ENCODE measurements at regions not wholly inside any gene's neighbourhood (a gene's known extent, or its start where the extent isn't known, plus 50 kb on each side); places are given as distances from the start of the nearest gene placed in this dataset.

GRCh38 chr14:71720978-71721624, 211.1 kb upstream of the RGS6 start:
- no peak for DNase-seq (ENCODE audit: extremely low read depth in 1 of 2, low read depth in 1 of 2)

DNA sequence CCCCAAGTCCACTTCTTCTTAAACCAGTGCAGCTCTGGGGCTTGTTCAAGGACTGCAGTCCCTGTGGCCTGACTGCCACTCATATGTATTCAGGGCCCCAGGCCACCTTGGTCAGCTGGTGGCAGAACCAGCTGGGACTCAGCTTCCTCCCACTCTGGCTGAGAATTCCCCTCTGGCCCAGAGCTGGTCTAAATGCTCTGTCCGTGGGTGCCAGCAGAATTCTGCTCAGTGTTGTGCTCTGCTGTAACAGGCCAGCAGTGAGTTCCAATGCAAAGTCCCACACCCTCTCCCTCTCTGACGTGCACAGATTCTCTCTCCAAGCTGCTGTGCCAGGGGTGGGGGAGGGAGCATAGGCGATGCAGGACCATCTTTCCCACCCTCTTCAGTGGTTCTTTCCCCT, 210.4 kb upstream of the RGS6 start:
- DNase-seq (ENCODE audit: extremely low read depth in 1 of 2, low read depth in 1 of 2) = no peak

DNA sequence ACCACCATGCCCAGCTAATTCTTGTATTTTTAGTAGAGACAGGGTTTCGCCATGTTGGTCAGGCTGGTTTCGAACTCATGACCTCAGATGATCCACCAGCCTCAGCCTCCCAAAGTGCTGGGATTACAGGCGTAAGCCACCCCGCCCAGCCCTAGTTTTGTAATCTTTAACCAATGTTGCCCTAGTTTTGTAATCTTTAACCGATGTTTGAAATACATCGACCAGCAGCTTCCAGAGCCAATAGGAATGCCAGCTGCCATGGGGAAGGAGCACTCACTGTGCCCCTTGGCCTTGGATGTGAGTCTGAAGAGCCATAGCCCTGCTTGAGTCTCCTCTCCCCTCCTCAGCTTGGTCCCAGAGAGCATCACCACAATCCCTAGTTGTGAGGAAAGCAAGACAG, 209.3 kb upstream of the RGS6 start:
- no peak for DNase-seq (ENCODE audit: extremely low read depth in 1 of 2, low read depth in 1 of 2)

GRCh38 chr14:71725922-71726579, 206.2 kb upstream of the RGS6 start:
- DNase-seq (ENCODE audit: extremely low read depth in 1 of 2, low read depth in 1 of 2) = no peak

GRCh38 chr14:71726580-71727021, 205.6 kb upstream of the RGS6 start:
- DNase-seq (ENCODE audit: extremely low read depth in 1 of 2, low read depth in 1 of 2) = no peak

GRCh38 chr14:71728386-71728785, 203.8 kb upstream of the RGS6 start:
- DNase-seq (ENCODE audit: extremely low read depth in 1 of 2, low read depth in 1 of 2) = no peak

DNA sequence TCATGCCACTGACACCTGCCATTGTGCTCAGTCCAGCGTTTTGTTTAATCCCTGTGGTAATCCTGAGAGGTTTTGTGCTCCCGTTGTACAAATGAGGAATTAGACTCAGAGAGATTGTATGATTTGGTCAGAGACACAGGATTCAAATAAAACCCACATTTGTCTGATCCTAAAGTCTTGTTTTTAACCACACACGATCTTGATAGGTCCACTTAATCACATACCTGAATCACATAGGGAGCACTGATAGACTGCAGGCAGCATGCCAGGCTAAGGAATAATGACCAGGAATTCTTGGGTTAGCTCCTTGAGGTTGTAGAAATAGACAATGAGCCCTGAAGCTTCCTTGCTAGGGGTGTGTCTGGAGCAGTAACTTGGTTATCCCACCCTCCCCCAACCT, 202.6 kb upstream of the RGS6 start:
- no peak for DNase-seq (ENCODE audit: extremely low read depth in 1 of 2, low read depth in 1 of 2)

DNA sequence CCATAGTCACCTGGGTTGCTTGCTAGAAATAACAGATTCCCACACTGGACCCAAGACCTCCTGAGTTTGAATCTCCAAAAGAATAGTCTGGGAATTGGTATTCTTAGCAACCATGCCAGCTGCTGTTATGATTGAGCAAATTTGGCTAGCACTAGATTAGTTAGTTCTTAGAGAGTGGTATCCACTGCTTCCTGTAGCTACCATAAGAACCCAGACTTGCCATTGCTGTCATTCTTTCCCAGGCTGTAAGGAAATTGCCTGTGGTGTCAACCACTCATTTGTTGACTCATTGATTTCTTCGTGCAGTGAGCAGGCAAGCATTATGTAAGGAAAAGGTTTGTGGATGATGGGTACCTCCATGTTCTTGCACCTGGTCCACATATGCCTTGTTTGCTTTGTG, 201.8 kb upstream of the RGS6 start:
- DNase-seq (ENCODE audit: extremely low read depth in 1 of 2, low read depth in 1 of 2) = no peak

DNA sequence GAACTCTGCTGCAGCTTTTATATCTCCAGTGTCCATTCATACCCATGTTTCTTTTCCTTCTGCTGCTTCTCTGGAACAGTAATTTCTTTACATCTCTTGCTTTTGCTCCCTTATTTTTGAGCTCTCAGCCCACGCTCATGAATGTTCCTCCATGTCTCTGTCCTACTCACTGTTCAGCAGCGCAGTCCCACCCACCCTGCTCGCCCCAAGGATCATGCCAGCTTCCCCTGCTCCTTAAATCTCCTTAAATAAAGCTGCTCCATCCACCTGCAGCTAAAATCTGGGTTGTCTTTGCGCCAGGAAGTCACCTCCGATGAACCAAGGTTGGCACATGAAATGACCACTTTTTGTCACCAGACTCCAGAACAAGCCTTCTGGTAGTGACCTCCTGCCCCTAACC, 201.1 kb upstream of the RGS6 start:
- DNase-seq (ENCODE audit: extremely low read depth in 1 of 2, low read depth in 1 of 2) = no peak

- no peak for DNase-seq (ENCODE audit: extremely low read depth in 1 of 2, low read depth in 1 of 2)
These were observed 198.9 kb upstream of the RGS6 start for GRCh38 chr14:71733210-71733883.

- no peak for DNase-seq (ENCODE audit: extremely low read depth in 1 of 2, low read depth in 1 of 2)
These were observed 198.2 kb upstream of the RGS6 start for GRCh38 chr14:71734076-71734475.

- DNase-seq (ENCODE audit: extremely low read depth in 1 of 2, low read depth in 1 of 2) = no peak
These were observed 197.3 kb upstream of the RGS6 start for GRCh38 chr14:71734885-71735284.

DNA sequence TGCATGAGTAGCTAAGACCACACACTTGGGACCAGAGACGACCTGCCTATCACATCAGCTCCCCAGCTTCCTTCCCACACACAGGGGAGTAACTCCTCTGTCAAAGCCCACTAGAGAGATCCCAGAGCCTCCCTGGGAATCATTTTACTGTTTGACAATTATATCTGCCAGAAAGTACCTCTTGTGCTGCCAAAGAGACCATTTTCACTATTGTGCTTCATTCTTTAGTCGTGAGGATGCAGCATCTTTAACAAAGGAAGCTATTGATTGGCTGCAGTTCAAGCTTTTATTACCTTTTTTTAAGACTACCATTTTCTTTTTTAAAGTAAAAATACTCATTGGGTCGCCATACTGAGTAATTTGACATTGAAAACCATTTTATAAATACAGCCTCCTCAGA, 194.5 kb upstream of the RGS6 start:
- DNase-seq (ENCODE audit: extremely low read depth in 1 of 2, low read depth in 1 of 2) = no peak

- no peak for DNase-seq (ENCODE audit: extremely low read depth in 1 of 2, low read depth in 1 of 2)
These were observed 192.8 kb upstream of the RGS6 start for GRCh38 chr14:71739273-71739990.

GRCh38 chr14:71741241-71741640, 191.0 kb upstream of the RGS6 start:
- no peak for DNase-seq (ENCODE audit: extremely low read depth in 1 of 2, low read depth in 1 of 2)

DNA sequence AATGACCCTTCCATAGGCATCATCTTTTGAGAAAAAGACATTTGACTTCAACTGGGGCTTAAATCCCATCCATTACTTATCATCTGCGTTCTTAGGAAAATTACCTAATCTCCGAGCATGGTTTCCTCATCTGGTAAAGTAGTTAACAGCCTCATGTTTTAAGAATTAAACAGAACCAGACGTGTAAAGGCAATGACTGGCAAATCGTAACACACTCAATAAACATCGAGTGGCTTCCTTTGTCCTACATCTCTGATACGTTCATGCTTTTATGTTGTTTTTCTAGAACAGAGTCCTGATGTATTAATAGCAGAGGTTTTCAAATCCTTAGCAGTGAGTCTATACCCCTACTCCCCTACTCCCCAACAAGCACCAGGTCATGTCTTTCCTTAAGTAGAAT, 189.7 kb upstream of the RGS6 start:
- DNase-seq (ENCODE audit: extremely low read depth in 1 of 2, low read depth in 1 of 2) = no peak

GRCh38 chr14:71745072-71745471, 187.2 kb upstream of the RGS6 start:
- DNase-seq (ENCODE audit: extremely low read depth in 1 of 2, low read depth in 1 of 2) = no peak

GRCh38 chr14:71748196-71748595, 184.0 kb upstream of the RGS6 start:
- no peak for DNase-seq (ENCODE audit: extremely low read depth in 1 of 2, low read depth in 1 of 2)

DNA sequence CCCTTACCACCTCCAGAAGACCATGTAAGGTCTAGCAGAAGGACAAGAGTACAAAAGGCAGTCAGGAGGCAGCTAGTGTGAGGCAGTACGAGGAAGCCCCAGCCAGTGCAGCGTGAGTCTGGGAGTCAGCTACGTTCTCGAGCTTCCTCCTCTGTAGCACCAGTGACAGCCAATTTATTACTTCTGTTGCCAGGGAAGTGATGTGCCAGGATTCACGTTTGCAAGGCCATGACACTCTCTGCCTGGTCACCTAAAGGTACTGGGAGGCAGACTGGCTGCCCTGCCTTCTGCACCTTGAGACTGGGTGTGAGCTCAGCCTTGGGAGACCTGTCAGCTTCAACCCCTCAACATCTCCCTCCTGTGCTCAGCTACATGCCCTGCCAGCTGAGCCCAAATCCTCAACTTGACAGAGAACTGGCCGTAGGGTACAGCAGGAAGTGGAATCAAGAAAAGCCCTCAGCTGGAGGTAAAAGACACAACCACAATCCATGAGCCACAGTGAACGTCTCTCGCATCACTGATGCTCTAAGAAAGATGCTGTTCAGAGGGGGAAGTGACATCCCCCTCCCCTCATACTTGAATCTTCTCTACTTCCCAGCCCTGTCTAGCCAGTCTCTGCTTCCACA, 182.5 kb upstream of the RGS6 start:
- DNase-seq (ENCODE audit: extremely low read depth in 1 of 2, low read depth in 1 of 2) = no peak

- DNase-seq (ENCODE audit: extremely low read depth in 1 of 2, low read depth in 1 of 2) = no peak
These were observed 181.0 kb upstream of the RGS6 start for GRCh38 chr14:71751264-71751663.

DNA sequence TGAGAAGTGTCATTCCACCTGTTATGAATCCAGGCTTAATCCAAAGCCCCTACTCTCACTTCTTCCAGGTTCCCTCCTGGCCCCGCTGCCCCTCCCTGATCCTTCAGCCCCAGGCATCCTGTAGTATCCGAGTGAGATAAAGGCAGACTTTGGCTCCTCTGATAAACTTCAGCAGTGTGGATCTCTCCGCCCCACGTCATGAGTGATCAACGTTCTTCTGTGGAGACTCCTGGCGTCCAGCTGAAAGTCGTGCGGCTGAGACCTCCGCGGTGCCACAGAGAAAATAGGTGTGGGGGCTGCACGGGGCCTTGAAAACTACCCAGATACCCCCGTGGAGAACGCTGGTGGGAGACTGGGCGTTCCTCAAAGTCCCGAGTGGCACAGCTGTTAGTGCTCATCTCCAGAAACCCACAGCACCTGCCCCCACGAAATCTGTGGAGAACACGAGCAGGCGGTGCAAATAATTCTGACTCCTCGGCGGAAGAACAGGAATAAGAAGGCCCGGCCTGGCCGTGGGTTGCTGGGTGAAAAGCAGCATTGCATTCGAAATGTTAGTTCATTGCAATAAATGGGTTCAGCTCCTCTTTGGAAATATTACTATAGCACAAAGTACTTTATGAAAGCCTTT, 180.0 kb upstream of the RGS6 start:
- no peak for DNase-seq (ENCODE audit: extremely low read depth in 1 of 2, low read depth in 1 of 2)
